ENCODE measurements at regions not wholly inside any gene's neighbourhood (a gene's known extent, or its start where the extent isn't known, plus 50 kb on each side); places are given as distances from the start of the nearest gene placed in this dataset.

GRCh38 chr1:54465351-54465811 is 59.2 kb upstream of the SSBP3 start:
- Histone ChIP-seq H3K4me1 (ENCODE audit: insufficient read depth, low read length) (no peaks in the 10 kb centered on the region), H3K4me3 (ENCODE audit: low read length) (no peak overlapping the region), H4K20me1 (ENCODE audit: low read length) (no peaks in the 10 kb centered on the region), H3K27me3 (ENCODE audit: low read length) (no peaks in the 10 kb centered on the region), H3K9ac (ENCODE audit: low read length) (no peak overlapping the region), H3K27ac (ENCODE audit: low read length) (no peak overlapping the region), H2AFZ (ENCODE audit: low read length) (no peak overlapping the region), H3F3A (ENCODE audit: low read length, unreplicated experiment) (no peaks in the 10 kb centered on the region), H3K4me2 (ENCODE audit: low read length) (no peak overlapping the region), H3K9me3 (ENCODE audit: low read length) (no peaks in the 10 kb centered on the region), H3K9me2 (replicated peaks; ENCODE audit: low read length) (no peaks in the 10 kb centered on the region), H3K79me2 (ENCODE audit: low read length) (no peaks in the 10 kb centered on the region), H3K36me3 (ENCODE audit: low read depth, low read length) (no peaks in the 10 kb centered on the region)
- DNase-seq, result no peak
- intact Hi-C loops (cut with micrococcal nuclease), result no loop called here
- BruUV-seq (replicated peaks), result no TSS peak
- ATAC-seq, result no peak
- TF ChIP-seq EZH2 (IDR thresholded peaks at IDR 0.05; ENCODE audit: low read length, unreplicated experiment) (no peak), CTCF (conservative IDR thresholded peaks at IDR 0.05; ENCODE audit: low read depth, low read length) (no peak), EZH2phosphoT487 (IDR thresholded peaks at IDR 0.05; ENCODE audit: borderline replicate concordance, low read length) (no peak)
- POLR2A ChIA-PET (ENCODE audit: unreplicated experiment), result no interaction called here
- CTCF ChIA-PET, result no interaction called here

- Histone ChIP-seq H3K79me2 (ENCODE audit: low read length) (no peaks in the 10 kb centered on the region), H3K9me3 (ENCODE audit: low read length) (no peaks in the 10 kb centered on the region), H3K27me3 (ENCODE audit: low read length) (no peaks in the 10 kb centered on the region), H3F3A (ENCODE audit: low read length, unreplicated experiment) (no peaks in the 10 kb centered on the region), H3K4me1 (ENCODE audit: insufficient read depth, low read length) (no peaks in the 10 kb centered on the region), H3K9ac (ENCODE audit: low read length) (no peak overlapping the region), H2AFZ (ENCODE audit: low read length) (no peak overlapping the region), H3K4me2 (ENCODE audit: low read length) (no peak overlapping the region), H3K27ac (ENCODE audit: low read length) (no peak overlapping the region), H4K20me1 (ENCODE audit: low read length) (no peaks in the 10 kb centered on the region), H3K4me3 (ENCODE audit: low read length) (no peak overlapping the region), H3K36me3 (ENCODE audit: low read depth, low read length) (no peaks in the 10 kb centered on the region), H3K9me2 (replicated peaks; ENCODE audit: low read length) (no peaks in the 10 kb centered on the region)
- ChIA-PET CTCF (no interaction called here), POLR2A (ENCODE audit: unreplicated experiment) (no interaction called here)
- TF ChIP-seq EZH2 (IDR thresholded peaks at IDR 0.05; ENCODE audit: low read length, unreplicated experiment), result no peak
- TF ChIP-seq EZH2phosphoT487 (IDR thresholded peaks at IDR 0.05; ENCODE audit: borderline replicate concordance, low read length), result no peak
- TF ChIP-seq CTCF (conservative IDR thresholded peaks at IDR 0.05; ENCODE audit: low read depth, low read length), result no peak
- DNase-seq (no peak), ATAC-seq (no peak)
- intact Hi-C loops (cut with micrococcal nuclease), result no loop called here
- no TSS peak for BruUV-seq (replicated peaks)
Measured at GRCh38 chr1:54464477-54465146, 58.4 kb upstream of the SSBP3 start.

GRCh38 chr1:54464031-54464476 is 57.9 kb upstream of the SSBP3 start:
- DNase-seq, result no peak
- Histone ChIP-seq H3K27me3 (ENCODE audit: low read length) (no peaks in the 10 kb centered on the region), H3K4me1 (ENCODE audit: insufficient read depth, low read length) (no peaks in the 10 kb centered on the region), H3K79me2 (ENCODE audit: low read length) (no peaks in the 10 kb centered on the region), H2AFZ (ENCODE audit: low read length) (no peak overlapping the region), H3K9me2 (replicated peaks; ENCODE audit: low read length) (no peaks in the 10 kb centered on the region), H3K4me3 (ENCODE audit: low read length) (no peak overlapping the region), H4K20me1 (ENCODE audit: low read length) (no peaks in the 10 kb centered on the region), H3K9ac (ENCODE audit: low read length) (no peak overlapping the region), H3K27ac (ENCODE audit: low read length) (no peak overlapping the region), H3K36me3 (ENCODE audit: low read depth, low read length) (no peaks in the 10 kb centered on the region), H3F3A (ENCODE audit: low read length, unreplicated experiment) (no peaks in the 10 kb centered on the region), H3K9me3 (ENCODE audit: low read length) (no peaks in the 10 kb centered on the region), H3K4me2 (ENCODE audit: low read length) (no peak overlapping the region)
- ATAC-seq, result no peak
- ChIA-PET POLR2A (ENCODE audit: unreplicated experiment) (no interaction called here), CTCF (no interaction called here)
- BruUV-seq (replicated peaks), result no TSS peak
- TF ChIP-seq EZH2 (IDR thresholded peaks at IDR 0.05; ENCODE audit: low read length, unreplicated experiment) (no peak), CTCF (conservative IDR thresholded peaks at IDR 0.05; ENCODE audit: low read depth, low read length) (no peak), EZH2phosphoT487 (IDR thresholded peaks at IDR 0.05; ENCODE audit: borderline replicate concordance, low read length) (no peak)
- intact Hi-C loops (cut with micrococcal nuclease), result no loop called here

Measured in PC-3 (cell line).